NCI-H446 treated with DMSO at 0.1 percent for 48 hours (cell line): ENCODE measurements at regions not wholly inside any gene's neighbourhood (a gene's known extent, or its start where the extent isn't known, plus 50 kb on each side); places are given as distances from the start of the nearest gene placed in this dataset.
"Not testable (repeated sequence)": the region's sequence is repeated elsewhere in the genome, so short reads cannot be mapped to it uniquely, and the experiment has no call there.

ENCODE experiments used
- DNase-seq: peaks from one replicate; lab custom pipeline; 2025; lab: John Stamatoyannopoulos, UW

DNA sequence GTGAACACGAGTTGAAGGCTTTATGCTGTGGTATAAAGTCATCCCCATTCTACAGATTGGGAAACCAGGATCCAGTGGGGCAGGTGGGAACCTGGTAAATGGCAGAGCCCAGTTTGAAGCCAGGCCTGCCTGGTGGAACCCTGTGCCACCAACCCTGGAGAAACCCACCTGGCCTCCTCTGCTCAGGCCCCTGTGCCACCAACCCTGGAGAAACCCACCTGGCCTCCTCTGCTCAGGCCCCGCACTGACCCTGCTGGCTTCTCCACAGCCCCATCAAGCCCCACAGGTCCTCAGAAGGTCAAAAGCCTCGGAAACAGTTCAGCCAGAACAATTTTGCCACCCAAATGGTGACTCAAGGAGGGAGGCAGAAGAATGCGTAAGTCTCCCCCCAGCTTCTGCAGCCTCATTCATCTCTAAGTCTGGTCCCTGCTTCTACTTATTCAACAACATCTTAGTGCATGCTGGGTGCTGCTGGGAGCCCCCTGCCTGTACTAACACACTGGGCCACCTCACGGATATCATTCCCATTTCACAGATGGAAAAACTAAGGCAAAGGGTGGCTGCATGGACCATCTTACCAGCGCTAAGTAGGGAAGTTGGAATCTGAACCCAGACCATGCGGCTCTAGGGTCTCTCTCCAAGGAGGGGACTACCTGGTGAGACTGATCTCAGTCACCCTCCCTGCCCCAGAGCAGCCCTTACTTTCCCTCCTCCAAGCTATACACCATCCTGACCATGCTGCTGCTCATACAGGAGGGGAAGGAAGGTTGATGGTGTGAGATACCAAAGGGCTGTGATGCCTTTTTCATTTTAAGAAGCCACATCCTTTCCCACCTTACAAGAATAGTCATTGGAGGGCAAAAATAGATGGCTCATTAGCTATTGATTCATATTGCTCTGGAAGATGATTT is 93.7 kb upstream of the ID2 start:
- DNase-seq: no peak

GRCh38 chr2:8588831-8589191 is 93.0 kb upstream of the ID2 start:
- no peak for DNase-seq

DNA sequence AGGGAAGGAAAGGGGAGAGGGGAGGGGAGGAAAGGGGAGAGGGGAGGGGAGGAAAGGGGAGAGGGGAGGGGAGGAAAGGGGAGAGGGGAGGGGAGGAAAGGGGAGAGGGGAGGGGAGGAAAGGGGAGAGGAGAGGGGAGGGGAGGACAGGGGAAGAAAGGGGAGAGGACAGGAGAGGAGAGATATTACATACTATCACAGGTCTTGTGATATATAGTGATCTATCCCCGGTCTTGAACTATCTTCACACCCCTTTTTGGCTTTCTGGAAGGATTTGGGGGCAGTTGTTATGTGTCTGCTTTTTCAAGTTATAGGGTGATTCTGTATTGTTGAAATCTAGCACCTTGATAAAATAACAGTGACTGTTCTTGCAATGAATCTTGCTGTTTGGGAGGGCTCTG is 92.1 kb upstream of the ID2 start:
- DNase-seq: no peak

- no peak for DNase-seq
Measured at GRCh38 chr2:8590938-8591337, 90.9 kb upstream of the ID2 start.

GRCh38 chr2:8592736-8593135 is 89.1 kb upstream of the ID2 start:
- no peak for DNase-seq

DNA sequence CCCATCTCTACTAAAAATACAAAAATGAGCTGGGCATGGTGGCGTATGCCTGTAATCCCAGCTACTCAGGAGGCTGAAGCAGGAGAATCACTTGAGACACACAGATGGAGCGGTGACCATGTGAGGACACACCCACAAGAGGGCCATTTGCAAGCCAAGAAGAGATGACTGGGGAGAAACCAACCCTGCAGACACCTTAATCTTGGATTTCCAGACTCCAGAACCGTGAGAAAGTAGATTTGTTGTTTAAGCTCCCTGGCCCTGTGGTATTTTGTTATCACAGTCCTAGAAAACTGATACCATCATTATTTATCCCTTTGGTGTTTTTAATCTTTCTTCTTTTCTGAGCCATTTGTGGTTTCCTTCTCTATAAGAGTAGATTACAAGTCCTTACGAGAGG is 88.6 kb upstream of the ID2 start:
- no peak for DNase-seq

- no peak for DNase-seq
Measured at GRCh38 chr2:8594731-8595427, 87.0 kb upstream of the ID2 start.

- no peak for DNase-seq
Measured at GRCh38 chr2:8595428-8595805, 86.4 kb upstream of the ID2 start.

- DNase-seq: no peak
Measured at GRCh38 chr2:8595811-8596600, 85.8 kb upstream of the ID2 start.

- DNase-seq: no peak
Measured at GRCh38 chr2:8597094-8597493, 84.8 kb upstream of the ID2 start.

DNA sequence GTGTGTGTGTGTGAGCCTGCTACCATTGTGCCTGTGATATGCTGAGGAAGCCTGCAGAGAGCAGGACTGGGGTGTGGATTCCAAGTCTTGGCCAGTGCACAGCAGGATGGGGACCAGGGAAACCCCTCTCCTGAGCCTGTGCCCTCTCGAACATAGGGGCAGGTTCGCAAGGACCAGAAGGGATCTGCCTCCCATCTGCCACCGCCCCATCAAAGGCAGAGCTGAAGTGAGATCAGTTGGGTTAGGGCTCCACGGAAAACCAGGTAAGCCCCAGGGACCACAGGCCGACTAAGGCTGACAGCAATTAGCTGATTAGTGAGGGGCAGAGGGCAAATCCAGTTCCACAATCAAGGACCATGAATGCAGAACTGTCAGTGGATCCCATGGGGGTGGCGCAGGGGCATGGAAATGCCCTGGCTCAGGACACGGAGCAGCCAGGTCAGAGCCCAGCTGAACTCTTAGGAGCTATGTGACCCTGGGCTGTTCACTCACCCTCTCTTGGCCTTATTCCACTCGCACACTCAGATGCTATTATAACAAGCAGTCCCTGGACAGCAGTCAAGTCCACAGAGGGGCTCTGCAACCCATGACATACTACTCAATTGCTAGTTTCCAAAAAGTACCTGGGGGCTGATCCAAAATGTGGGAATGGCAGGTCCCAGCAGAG is 84.2 kb upstream of the ID2 start:
- DNase-seq: no peak

GRCh38 chr2:8598295-8599165 is 83.3 kb upstream of the ID2 start:
- DNase-seq: no peak

DNA sequence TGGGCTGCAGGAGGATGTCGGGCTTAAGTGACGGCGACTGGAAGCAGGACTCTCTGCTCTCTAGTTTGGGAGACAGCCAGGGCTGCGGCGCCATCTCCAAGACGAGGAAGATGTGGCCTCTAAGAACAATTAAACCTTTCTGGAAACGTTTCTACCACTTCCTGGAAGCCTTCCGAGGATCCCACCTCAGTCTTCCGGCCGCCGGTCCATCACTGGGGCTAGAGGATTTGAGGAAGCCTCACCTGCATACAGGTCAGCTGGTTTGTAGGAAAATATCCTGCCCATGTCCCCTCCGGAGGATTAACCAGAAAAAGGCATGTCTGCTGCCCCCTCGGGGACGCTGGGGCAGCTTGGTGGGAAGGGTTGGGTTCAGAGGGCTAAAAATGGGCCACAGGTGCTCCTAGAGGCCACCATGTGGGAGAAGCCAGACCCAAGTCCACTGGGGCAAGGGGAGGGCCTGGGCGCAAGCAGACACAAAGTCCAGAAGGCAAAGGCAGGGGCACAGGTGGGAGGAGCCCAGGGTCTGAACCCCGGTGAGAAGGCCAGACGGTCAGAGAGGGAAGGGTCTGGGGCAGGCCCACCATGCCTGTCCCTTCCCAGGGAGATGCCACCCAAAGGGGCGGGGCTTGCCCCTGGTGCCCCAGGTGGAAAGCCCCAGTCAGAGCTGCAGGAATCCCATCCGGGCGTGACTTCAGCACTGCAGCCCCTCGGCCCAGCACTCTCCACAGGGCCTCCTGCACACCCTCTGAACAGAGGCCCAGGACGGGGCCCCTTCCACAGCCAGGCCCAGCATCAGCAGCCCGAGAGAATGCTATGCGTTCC is 82.2 kb upstream of the ID2 start:
- DNase-seq: no peak

GRCh38 chr2:8600456-8600855 is 81.4 kb upstream of the ID2 start:
- DNase-seq: no peak

DNA sequence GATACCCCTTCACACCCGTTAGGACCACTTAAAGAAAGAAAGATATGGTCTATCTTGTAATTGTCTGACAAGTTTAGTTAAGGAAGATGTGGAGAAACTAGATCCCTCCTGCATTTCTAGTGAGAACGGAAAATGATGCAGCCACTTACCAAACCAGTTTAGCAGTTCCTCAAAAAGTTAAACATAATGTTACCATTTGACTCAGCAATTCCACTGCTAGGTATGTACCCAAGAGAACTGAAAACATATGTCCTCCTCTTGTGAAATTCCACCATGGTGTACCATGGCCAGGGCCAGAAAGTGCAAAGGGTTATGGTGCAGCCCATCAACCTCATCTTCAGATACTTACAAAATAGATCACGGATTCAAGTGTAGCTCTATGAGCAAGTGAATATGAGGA is 79.0 kb upstream of the ID2 start:
- no peak for DNase-seq

GRCh38 chr2:8603356-8603755 is 78.5 kb upstream of the ID2 start:
- DNase-seq: not testable (repeated sequence)

GRCh38 chr2:8604262-8604661 is 77.6 kb upstream of the ID2 start:
- no peak for DNase-seq

DNA sequence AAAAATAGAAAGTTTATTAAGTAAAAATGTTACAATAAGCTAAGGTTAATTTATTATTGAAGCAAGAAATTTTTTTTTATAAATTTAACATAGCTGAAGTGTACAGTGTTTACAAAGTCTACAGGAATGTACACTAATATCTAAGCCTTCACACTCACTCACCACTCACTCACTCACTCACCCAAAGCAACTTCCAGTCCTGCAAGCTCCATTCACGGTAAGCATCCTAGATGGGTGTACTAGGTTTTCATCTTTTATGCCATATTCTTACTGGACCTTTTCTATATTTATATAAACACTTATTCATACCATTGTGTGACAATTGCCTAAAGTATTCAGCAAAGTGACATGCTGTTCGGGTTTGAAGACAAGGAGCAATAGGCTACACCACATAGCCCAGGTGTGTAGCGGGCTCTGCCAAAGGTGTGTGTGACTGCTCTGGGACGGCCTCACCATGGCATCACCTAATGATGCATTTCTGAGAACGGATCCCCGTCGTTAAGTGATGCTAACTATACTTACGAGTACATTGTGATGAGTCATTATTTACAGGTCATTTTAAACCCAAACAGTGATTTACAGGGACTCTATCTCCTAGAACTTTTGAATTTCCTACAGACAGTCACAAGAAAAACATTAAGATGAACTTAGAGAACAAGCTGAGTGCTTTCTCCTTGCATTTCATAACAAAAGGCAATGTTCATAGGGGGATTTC is 76.3 kb upstream of the ID2 start:
- DNase-seq: no peak

DNA sequence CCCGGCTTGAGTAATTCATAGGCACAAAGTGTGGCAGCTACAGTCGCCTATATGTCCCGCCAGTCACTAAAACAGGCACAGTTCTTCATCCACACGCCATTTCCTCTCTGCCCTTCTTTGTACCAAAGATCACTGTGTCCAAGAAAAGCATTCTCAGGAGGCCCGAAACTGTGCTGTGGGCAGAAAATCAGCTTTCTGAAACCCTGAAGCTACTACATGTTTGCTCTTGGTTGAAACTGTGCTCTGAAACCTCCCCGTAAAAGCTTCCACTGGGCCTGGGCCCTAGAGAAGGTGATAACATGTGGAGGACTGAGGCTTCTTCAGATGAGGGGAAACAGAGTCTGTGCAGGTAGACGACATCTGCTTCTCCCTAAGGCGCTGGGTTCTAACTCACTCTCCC is 75.6 kb upstream of the ID2 start:
- no peak for DNase-seq
